ENCODE measurements at regions not wholly inside any gene's neighbourhood (a gene's known extent, or its start where the extent isn't known, plus 50 kb on each side); places are given as distances from the start of the nearest gene placed in this dataset.

GRCh38 chr3:127454968-127455367, 135.6 kb downstream of the TPRA1 start:
- Histone ChIP-seq H3K9ac (replicated peaks; ENCODE audit: extremely low read depth, insufficient read depth, low read length) (no peak overlapping the region), H3K4me1 (ENCODE audit: control insufficient read depth, extremely low read depth, insufficient read depth, low read length) (peaks cover 13% of the 10 kb centered on the region), H3K4me3 (replicated peaks in 1 of 3; ENCODE audit: insufficient read depth in 1 of 3, low read depth in 1 of 3, low read length in 3 of 3) (no peak overlapping the region), H3K36me3 (ENCODE audit: control insufficient read depth in 2 of 2, extremely low read depth in 1 of 2, insufficient read depth in 2 of 2, low read length in 2 of 2) (no peaks in the 10 kb centered on the region), H3K9me1 (replicated peaks; ENCODE audit: control insufficient read depth, extremely low read depth, insufficient read depth, low read length) (no peaks in the 10 kb centered on the region), H3K27ac (ENCODE audit: insufficient read depth, low read depth, low read length) (no peak overlapping the region), H4K20me1 (replicated peaks; ENCODE audit: control insufficient read depth, extremely low read depth, insufficient read depth, low read length) (no peaks in the 10 kb centered on the region), H3K4me2 (ENCODE audit: insufficient read depth, low read length) (no peak overlapping the region), H3K27me3 (ENCODE audit: control insufficient read depth in 2 of 2, insufficient read depth in 2 of 2, low read length in 2 of 2) (peaks cover 18 to 34% of the 10 kb centered on the region in 2 experiments), H3K9me3 (replicated peaks; ENCODE audit: control insufficient read depth, insufficient read depth, low read length) (no peaks in the 10 kb centered on the region), H2AFZ (ENCODE audit: low read depth, low read length) (no peak overlapping the region), H3K79me2 (ENCODE audit: control insufficient read depth, insufficient read depth, low read length) (no peaks in the 10 kb centered on the region)
- dilution Hi-C loops (cut with MboI; ENCODE audit: extremely low pct_ligation_motif_present, low sequenced_read_pairs): no loop called here
- no peak for TF ChIP-seq GATA2 (IDR thresholded peaks at IDR 0.05; ENCODE audit: insufficient read depth, insufficient read length, low read depth, low read length)
- TF ChIP-seq CTCF (IDR thresholded peaks at IDR 0.05; ENCODE audit: extremely low read depth in 1 of 2, insufficient read depth in 1 of 2, low read depth in 1 of 2, low read length in 2 of 2): no peak
- no peak for TF ChIP-seq EZH2 (IDR thresholded peaks at IDR 0.05; ENCODE audit: borderline replicate concordance, low read depth, low read length, severe bottlenecking)
- no peak for TF ChIP-seq POLR2AphosphoS5 (IDR thresholded peaks at IDR 0.05; ENCODE audit: insufficient read depth, low read depth, low read length)
- TF ChIP-seq MYC (IDR thresholded peaks at IDR 0.05; ENCODE audit: low read depth, low read length): no peak
- TF ChIP-seq POLR2A (IDR thresholded peaks at IDR 0.05; ENCODE audit: low read depth, low read length): no peak
- TF ChIP-seq JUN (IDR thresholded peaks at IDR 0.05; ENCODE audit: borderline replicate concordance, insufficient read depth, insufficient read length, low read depth): no peak
- no peak for TF ChIP-seq FOS (IDR thresholded peaks at IDR 0.05; ENCODE audit: borderline replicate concordance, insufficient read depth, low read length)
- TF ChIP-seq, protein P1, sequence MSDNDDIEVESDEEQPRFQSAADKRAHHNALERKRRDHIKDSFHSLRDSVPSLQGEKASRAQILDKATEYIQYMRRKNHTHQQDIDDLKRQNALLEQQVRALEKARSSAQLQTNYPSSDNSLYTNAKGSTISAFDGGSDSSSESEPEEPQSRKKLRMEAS (IDR thresholded peaks at IDR 0.05; ENCODE audit: insufficient read depth, insufficient read length): no peak
- intact Hi-C loops (cut with micrococcal nuclease): loop anchor here (1.0 to 5.0 kb wide), 8 partner anchors 81 to 933 kb away; no protein-coding TSS in a partner anchor
- no peak for FAIRE-seq
- ChIA-PET POLR2A (no interaction called here), CTCF (interaction anchor here (0.9 to 4.8 kb wide), 22 partner anchors 8 to 932 kb away, joined by 3 to 92 read pairs (median 4); partner anchors contain the start of gene CHST13)
- no TSS peak for BruUV-seq (replicated peaks)
- DNase-seq (ENCODE audit: low read depth, low spot score): no peak

Measured in endothelial cell of umbilical vein (primary cell).